ENCODE measurements at regions not wholly inside any gene's neighbourhood (a gene's known extent, or its start where the extent isn't known, plus 50 kb on each side); places are given as distances from the start of the nearest gene placed in this dataset.

- DNase-seq, result no peak
Observed at GRCh38 chr10:60521974-60522405, 132.3 kb upstream of the ANK3 start.

GRCh38 chr10:60518745-60519144 lies 129.1 kb upstream of the ANK3 start:
- DNase-seq, result no peak

- no peak for DNase-seq
Observed at GRCh38 chr10:60517805-60518204, 128.1 kb upstream of the ANK3 start.

- DNase-seq, result no peak
Observed at GRCh38 chr10:60513281-60513680, 123.6 kb upstream of the ANK3 start.

- DNase-seq, result no peak
Observed at GRCh38 chr10:60511477-60512229, 122.0 kb upstream of the ANK3 start.

- no peak for DNase-seq
Observed at GRCh38 chr10:60508831-60509230, 119.2 kb upstream of the ANK3 start.

GRCh38 chr10:60508037-60508436 lies 118.4 kb upstream of the ANK3 start:
- DNase-seq, result peak in 2 of 51 donors; percentile 23 to 61

GRCh38 chr10:60502621-60503020 lies 112.9 kb upstream of the ANK3 start:
- no peak for DNase-seq

GRCh38 chr10:60498985-60499384 lies 109.3 kb upstream of the ANK3 start:
- no peak for DNase-seq

GRCh38 chr10:60497364-60497763 lies 107.7 kb upstream of the ANK3 start:
- DNase-seq, result no peak

- no peak for DNase-seq
Observed at GRCh38 chr10:60496181-60496580, 106.5 kb upstream of the ANK3 start.

- DNase-seq, result no peak
Observed at GRCh38 chr10:60495338-60496055, 105.8 kb upstream of the ANK3 start.

GRCh38 chr10:60494774-60495173 lies 105.1 kb upstream of the ANK3 start:
- no peak for DNase-seq

- no peak for DNase-seq
Observed at GRCh38 chr10:60491162-60491561, 101.5 kb upstream of the ANK3 start.

GRCh38 chr10:60490013-60490412 lies 100.3 kb upstream of the ANK3 start:
- no peak for DNase-seq

GRCh38 chr10:60488111-60488669 lies 98.5 kb upstream of the ANK3 start:
- DNase-seq, result no peak

- DNase-seq, result no peak
Observed at GRCh38 chr10:60487543-60487942, 97.9 kb upstream of the ANK3 start.

- DNase-seq, result no peak
Observed at GRCh38 chr10:60485025-60485424, 95.3 kb upstream of the ANK3 start.

GRCh38 chr10:60480865-60481563 lies 91.3 kb upstream of the ANK3 start:
- peak in 20 of 51 donors; percentile 2 to 65 (median 22) for DNase-seq

GRCh38 chr10:60479305-60480020 lies 89.8 kb upstream of the ANK3 start:
- no peak for DNase-seq

GRCh38 chr10:60476451-60476850 lies 86.8 kb upstream of the ANK3 start:
- no peak for DNase-seq

Data from hypothalamus (tissue), 51 donors.